Activated naive CD4-positive, alpha-beta T cell treated with anti-CD3 and anti-CD28 coated beads, Interleukin-2, amount 50 U/mL, for 24 hours (primary cell): ENCODE measurements at regions not wholly inside any gene's neighbourhood (a gene's known extent, or its start where the extent isn't known, plus 50 kb on each side); places are given as distances from the start of the nearest gene placed in this dataset.

Experiments
- H3K27ac Mint-ChIP-seq: one replicate; pipeline ENCODE4 v1.8.0; 2021; ENCODE audit warnings: mild to moderate bottlenecking, mixed read lengths
- H3K27me3 Mint-ChIP-seq: one replicate; pipeline ENCODE4 v1.8.0; 2021; ENCODE audit warnings: mixed read lengths
- H3K36me3 Mint-ChIP-seq: one replicate; pipeline ENCODE4 v1.8.0; 2021; ENCODE audit warnings: mixed read lengths
- H3K4me1 Mint-ChIP-seq: one replicate; pipeline ENCODE4 v1.8.0; 2021; ENCODE audit warnings: mixed read lengths
- H3K4me3 Mint-ChIP-seq: one replicate; pipeline ENCODE4 v1.8.0; 2021; ENCODE audit warnings: mild to moderate bottlenecking, mixed read lengths
- H3K9me3 Mint-ChIP-seq: one replicate; pipeline ENCODE4 v1.8.0; 2021; ENCODE audit warnings: mixed read lengths

DNA sequence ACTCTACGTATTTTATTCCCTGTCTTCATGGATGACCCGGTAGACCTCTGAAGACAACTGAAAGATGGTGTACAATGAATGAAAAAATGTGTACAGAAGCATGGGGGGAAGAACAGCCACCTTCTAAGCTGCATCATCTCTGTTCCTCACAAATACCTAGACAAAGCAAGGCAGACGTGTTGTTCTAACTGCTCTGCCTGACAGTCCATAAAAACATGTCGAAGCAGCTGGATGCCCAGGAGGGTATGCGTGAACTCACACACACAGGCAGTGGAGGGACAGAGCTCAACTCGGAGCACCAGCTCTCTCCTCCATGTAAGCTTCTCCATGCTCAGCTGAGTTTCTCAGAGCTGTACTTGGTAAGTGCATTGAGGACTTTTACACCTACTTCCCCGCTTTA, 327.4 kb downstream of the CTTN start:
- no peaks in the 10 kb centered on the region for H3K36me3 Mint-ChIP-seq
- no peak overlapping the region for H3K27ac Mint-ChIP-seq
- H3K4me1 Mint-ChIP-seq, result no peaks in the 10 kb centered on the region
- no peaks in the 10 kb centered on the region for H3K9me3 Mint-ChIP-seq
- no peak overlapping the region for H3K4me3 Mint-ChIP-seq
- H3K27me3 Mint-ChIP-seq, result no peaks in the 10 kb centered on the region

DNA sequence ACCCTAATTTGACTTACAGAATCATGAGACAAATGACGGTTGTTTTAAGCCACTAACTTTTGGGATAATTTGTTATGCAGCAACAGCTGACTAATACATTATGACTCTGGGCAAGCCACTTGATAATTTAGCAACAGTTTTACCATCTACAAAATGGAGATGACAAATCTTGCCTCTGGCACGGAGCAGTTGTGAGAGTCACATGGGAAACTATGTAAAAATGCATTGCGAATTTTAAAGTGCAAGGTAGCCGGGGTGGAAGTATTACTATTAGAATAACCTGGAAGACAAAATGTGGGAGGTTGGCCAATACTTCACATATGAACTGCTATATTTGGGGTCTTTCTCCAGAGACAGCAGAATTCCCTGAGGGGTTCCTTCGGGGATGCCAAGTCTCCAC, 328.7 kb downstream of the CTTN start:
- no peaks in the 10 kb centered on the region for H3K4me1 Mint-ChIP-seq
- no peak overlapping the region for H3K27ac Mint-ChIP-seq
- H3K36me3 Mint-ChIP-seq, result no peaks in the 10 kb centered on the region
- H3K4me3 Mint-ChIP-seq, result no peak overlapping the region
- no peaks in the 10 kb centered on the region for H3K27me3 Mint-ChIP-seq
- H3K9me3 Mint-ChIP-seq, result no peaks in the 10 kb centered on the region

DNA sequence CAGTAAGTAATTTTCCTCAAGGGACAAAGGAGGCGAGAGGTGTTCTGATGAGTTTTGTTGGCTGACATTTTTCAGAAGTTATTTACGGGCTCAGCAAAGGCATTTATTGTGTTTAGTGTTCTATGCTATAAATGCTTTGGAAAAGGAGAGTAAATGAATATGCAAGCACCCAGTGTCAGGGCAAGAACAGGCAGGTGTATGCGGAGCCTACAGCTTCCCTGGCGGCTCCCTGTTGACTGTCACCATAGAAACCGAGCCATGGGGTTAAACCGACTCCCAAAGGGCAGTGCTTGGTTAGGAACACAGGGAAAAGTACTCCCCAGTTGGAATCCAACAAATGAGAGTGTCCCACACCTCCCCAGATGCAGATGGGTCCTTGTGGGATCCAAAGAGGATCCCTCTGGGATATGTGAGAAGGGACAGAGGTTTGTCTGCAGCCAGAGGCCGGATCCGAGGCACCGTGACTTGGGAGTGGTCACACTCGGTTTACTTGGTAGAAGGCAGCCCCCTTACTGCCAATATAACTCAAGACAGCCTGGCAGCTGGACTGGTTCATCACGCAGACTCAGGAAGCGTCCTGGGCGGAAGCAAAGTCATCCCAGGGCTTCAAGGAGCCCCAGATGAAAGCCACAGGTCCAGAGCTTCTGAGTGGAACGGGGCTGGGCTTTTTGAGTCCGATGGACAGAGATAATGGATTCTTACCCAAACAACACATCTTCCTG, 329.7 kb downstream of the CTTN start:
- H3K27ac Mint-ChIP-seq, result no peak overlapping the region
- no peaks in the 10 kb centered on the region for H3K4me1 Mint-ChIP-seq
- no peaks in the 10 kb centered on the region for H3K27me3 Mint-ChIP-seq
- no peaks in the 10 kb centered on the region for H3K36me3 Mint-ChIP-seq
- no peaks in the 10 kb centered on the region for H3K9me3 Mint-ChIP-seq
- H3K4me3 Mint-ChIP-seq, result no peak overlapping the region

DNA sequence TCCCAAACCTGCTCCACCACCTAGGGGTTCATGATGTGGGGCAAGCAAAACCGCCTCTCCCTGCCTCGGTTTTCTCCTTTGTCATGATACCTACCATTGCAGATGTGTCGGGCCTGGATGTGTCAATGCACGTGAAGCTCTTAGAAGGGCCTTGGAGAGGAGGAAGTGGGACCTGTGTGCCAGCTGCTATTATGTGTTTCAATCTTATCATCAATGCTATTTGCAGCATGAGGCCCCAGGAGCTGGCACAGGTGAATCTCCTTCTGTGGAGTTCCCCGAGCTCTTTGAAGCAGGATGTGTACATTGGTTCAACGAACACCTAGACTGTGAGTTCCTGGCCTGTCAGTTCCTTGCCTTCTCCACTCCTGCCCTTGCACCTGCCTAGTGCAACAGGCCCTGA, 331.6 kb downstream of the CTTN start:
- H3K36me3 Mint-ChIP-seq, result no peaks in the 10 kb centered on the region
- no peak overlapping the region for H3K4me3 Mint-ChIP-seq
- no peak overlapping the region for H3K27ac Mint-ChIP-seq
- no peaks in the 10 kb centered on the region for H3K27me3 Mint-ChIP-seq
- H3K4me1 Mint-ChIP-seq, result no peaks in the 10 kb centered on the region
- H3K9me3 Mint-ChIP-seq, result no peaks in the 10 kb centered on the region

DNA sequence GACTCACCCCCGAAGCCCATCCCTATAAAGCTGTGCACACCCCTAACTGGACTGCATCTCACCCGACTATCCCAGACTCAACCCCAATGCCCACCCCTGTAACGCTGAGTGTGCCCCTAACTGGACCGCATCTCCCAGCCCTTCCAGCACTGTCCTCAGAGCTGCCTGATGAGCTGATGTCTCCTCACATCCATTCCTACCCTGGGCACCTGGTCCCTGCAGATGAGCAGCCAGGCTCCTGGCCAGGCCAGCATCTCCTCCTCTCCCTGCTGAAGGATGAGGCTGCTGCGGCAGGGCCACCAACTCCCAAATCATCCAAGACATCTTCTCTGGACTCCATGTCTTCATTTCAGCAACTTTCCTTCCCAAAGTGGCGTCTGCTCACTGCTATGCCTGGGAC, 332.1 kb downstream of the CTTN start:
- H3K36me3 Mint-ChIP-seq, result no peaks in the 10 kb centered on the region
- no peaks in the 10 kb centered on the region for H3K27me3 Mint-ChIP-seq
- H3K4me3 Mint-ChIP-seq, result no peak overlapping the region
- H3K4me1 Mint-ChIP-seq, result no peaks in the 10 kb centered on the region
- no peak overlapping the region for H3K27ac Mint-ChIP-seq
- H3K9me3 Mint-ChIP-seq, result no peaks in the 10 kb centered on the region

DNA sequence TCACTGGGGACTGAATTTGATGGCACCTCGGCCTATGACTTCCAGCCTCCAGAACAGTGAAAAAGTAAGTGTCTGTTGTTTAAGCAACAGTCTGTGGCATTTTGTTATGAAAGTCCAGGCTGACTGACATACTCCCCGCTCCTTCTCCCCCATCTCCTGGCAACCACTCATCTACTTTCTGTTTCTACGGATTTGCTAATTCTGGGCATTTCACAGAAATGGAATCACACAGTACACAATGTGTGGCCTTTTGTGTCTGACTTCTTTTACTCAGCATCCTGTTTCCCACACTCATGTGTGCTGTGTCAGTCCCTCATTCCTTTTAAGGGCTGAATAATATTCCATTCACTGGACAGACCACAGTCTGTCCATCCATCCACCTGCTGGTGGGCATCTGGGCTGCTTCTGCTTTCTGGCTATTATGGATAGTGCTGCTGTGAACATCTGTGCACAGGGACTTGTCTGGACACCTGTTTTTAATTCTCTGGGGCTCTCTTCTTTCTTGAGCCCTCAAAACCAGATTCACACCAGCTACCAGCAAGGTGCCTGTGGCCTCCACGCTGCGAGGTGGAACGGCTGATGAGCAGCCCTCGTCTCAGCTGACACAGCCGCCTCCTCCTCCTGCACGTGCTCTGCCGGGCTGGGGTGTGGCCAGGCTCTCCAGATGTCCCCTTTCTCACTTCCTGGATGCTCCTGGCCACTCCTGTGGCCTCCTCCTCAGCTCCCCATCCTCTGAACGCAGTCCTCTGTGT, 333.1 kb downstream of the CTTN start:
- no peaks in the 10 kb centered on the region for H3K4me1 Mint-ChIP-seq
- H3K36me3 Mint-ChIP-seq, result no peaks in the 10 kb centered on the region
- no peaks in the 10 kb centered on the region for H3K9me3 Mint-ChIP-seq
- no peak overlapping the region for H3K27ac Mint-ChIP-seq
- H3K4me3 Mint-ChIP-seq, result no peak overlapping the region
- no peaks in the 10 kb centered on the region for H3K27me3 Mint-ChIP-seq

DNA sequence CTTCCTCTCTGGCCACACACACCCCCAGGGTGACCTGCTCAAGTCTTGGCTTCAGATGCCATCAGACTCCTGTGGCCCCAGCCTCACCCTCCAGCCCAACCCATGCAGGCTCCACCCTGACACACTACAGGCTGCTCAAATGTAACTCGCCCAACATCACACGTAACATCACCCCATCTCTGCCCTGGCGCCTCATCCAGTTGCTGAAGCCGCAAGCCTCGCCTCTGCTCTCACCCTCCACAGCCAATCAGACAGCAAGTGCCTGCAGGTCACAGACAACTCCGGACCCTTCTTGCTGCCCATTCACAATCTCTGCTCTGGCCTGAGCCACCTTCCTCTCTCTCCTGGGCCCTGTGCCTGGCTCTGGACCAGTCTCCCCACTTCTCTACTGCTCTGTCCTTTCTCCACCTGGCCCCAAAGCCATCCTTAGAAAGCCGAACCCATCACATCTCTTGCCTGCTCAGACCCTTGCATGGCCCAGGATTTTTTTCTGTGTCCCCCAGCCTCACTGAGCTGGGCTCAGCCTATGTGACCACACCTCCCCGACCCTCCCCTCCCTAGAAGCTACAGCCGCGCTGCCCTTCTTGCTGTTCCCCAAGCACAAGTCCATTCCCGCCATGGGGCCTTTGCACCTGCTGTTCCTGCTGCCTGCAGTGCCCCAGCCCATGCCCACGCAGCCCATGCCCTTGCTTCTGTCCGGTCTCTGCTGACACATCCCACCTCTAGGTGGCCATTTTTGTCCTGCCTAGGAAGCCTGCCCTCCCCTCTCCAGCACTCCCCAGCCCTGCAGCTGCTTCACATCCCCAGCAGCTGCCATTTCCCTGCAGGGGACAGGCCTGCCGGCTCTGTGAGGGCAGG, 333.9 kb downstream of the CTTN start:
- no peaks in the 10 kb centered on the region for H3K36me3 Mint-ChIP-seq
- no peaks in the 10 kb centered on the region for H3K4me1 Mint-ChIP-seq
- H3K4me3 Mint-ChIP-seq, result no peak overlapping the region
- H3K9me3 Mint-ChIP-seq, result no peaks in the 10 kb centered on the region
- no peaks in the 10 kb centered on the region for H3K27me3 Mint-ChIP-seq
- no peak overlapping the region for H3K27ac Mint-ChIP-seq

DNA sequence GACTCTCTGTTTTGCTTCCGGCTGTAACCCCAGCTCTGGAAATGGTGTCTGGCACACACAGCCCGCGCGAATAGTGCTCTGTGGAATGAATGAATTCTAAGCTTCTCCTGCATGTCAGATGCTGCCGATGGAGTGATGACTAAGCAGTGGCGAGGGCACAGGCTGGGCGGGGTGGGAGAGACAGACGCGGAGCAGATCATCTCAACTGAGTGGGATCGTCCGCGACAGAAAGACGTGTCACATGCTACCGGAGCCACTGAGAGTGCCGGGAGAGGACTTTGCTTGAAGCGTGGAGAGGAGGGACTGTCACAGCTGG, 334.5 kb downstream of the CTTN start:
- no peaks in the 10 kb centered on the region for H3K27me3 Mint-ChIP-seq
- no peaks in the 10 kb centered on the region for H3K36me3 Mint-ChIP-seq
- no peaks in the 10 kb centered on the region for H3K4me1 Mint-ChIP-seq
- no peak overlapping the region for H3K4me3 Mint-ChIP-seq
- no peak overlapping the region for H3K27ac Mint-ChIP-seq
- no peaks in the 10 kb centered on the region for H3K9me3 Mint-ChIP-seq

DNA sequence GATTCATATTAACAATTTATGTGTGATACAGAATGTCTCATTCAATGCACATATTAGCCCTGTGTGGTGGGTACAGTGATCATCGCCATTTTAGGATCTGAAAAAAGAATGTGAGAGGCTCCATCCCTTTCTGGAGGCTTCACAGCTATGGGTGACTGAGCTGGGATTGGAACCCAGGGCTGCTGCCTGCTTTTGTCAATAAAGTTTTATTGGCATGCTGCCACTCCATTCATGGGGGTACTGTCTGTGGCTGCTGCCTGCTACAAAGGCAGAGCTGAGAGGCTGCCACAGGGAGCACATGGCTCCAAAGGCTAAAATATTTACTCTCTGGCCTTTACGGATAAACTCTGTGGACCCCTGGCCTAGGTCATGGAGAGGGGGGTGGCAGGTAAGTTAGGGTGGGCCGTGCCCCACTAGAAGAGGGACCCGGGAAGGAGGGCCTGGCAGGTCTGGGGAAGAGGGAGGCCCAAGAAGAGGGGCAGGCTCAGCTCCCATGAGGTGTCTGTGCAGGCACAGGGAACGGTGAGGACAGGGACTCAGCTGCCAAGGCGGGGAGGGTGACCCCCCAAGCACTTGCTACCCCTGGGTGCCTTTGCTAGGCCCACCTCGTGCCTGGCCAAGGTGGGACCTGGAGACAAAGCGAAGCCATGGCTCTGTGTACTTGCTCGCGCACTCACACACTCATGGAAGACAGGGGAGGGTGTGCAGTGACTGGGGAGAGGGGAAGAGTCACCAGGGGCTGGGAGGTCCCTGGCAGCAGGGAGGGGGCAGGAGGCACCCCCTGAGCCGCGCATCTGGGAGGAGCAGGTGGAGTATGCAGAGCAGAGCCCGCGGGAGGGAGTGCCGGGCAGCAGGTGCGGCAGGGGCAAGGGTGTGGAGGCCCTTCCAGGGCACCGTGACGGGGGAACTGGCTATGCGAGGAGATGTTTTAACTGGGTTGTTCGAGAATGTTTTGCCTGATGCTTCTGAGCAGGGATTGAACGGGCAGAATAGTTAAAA, 335.3 kb downstream of the CTTN start:
- H3K4me1 Mint-ChIP-seq, result no peaks in the 10 kb centered on the region
- H3K27ac Mint-ChIP-seq, result no peak overlapping the region
- H3K9me3 Mint-ChIP-seq, result no peaks in the 10 kb centered on the region
- H3K27me3 Mint-ChIP-seq, result no peaks in the 10 kb centered on the region
- H3K36me3 Mint-ChIP-seq, result no peaks in the 10 kb centered on the region
- H3K4me3 Mint-ChIP-seq, result no peak overlapping the region

DNA sequence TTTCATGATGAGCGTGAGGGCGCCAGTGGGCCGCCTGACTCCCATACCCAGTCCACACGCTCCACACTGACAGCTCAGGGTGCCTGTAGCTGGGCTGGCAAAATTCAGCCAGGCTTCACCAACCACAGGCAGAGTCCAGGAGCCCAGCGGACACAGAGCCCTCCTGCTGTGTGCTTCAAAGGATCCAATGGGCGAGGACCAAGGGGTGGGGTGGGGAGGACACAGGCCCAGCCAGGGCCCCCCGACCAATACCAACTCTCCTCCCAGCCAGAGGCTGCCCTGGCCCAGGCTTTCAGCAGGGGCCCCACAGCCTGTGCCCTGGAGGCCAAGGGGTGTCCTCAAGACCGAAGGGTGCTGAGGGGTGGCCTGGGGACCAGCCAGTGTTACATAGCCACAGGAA, 336.1 kb downstream of the CTTN start:
- Mint-ChIP-seq H3K4me1 (no peaks in the 10 kb centered on the region), H3K27me3 (no peaks in the 10 kb centered on the region), H3K27ac (no peak overlapping the region), H3K36me3 (no peaks in the 10 kb centered on the region), H3K4me3 (no peak overlapping the region), H3K9me3 (no peaks in the 10 kb centered on the region)

DNA sequence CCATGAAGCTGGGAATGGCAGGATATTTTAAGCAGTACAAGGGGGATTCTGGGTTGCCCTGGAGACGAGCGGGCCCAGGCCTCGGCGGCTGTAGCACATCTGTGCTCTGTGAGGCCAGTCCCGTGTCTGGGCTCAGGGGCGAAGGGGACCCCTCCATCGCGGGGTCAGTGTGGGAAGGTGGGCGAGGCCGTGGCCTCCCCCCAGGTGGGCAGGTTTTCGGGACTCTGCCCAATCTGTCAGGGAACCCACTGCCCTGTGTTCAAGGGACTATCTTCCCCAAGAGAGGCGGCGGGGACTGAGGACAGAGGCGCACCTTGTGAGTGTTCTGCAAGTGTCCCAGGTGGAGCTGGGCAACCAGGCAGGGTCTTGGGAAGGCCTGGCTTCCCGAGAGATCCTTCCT, 336.6 kb downstream of the CTTN start:
- H3K4me3 Mint-ChIP-seq, result no peak overlapping the region
- H3K9me3 Mint-ChIP-seq, result no peaks in the 10 kb centered on the region
- no peak overlapping the region for H3K27ac Mint-ChIP-seq
- H3K36me3 Mint-ChIP-seq, result no peaks in the 10 kb centered on the region
- H3K27me3 Mint-ChIP-seq, result no peaks in the 10 kb centered on the region
- no peaks in the 10 kb centered on the region for H3K4me1 Mint-ChIP-seq

DNA sequence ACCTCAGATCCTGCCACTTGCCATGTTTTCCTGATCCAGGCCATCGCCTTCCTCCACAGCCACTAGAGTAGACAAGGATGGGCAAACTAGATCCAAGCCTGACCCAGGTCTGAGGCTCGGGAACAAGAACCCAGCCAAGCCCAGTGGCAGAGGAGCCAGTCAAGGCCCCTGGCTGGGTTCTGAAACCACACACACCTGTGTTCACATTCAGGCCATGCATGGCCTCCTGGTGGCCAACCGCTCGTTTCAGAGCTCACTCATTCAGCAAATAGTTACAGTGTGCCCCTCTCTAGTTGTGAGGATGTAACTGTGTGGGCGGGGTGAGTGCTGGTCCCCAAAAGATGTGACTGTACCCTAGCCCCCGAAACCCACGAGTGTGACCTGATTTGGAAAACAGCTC, 337.6 kb downstream of the CTTN start:
- no peaks in the 10 kb centered on the region for H3K9me3 Mint-ChIP-seq
- no peak overlapping the region for H3K27ac Mint-ChIP-seq

DNA sequence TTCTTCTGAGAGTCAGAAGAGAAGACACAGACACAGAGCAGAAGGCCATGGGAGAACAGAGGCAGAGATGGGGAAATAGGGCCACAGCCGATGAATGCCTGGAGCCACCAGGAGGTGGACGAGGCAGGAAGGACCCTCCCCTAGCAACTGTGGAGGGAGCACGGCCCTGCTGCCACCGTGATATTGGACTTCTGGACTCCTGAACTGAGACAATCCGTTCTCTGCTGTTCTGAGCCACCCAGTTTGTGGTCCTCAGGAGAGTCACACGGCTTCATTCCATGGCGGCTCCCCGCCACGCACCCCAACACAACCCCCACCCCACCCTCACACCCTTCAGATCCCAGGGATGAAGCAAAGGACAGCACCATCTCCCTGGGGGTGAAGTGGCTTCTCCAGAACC, 338.1 kb downstream of the CTTN start:
- H3K27ac Mint-ChIP-seq, result no peak overlapping the region
- H3K36me3 Mint-ChIP-seq, result no peaks in the 10 kb centered on the region
- no peaks in the 10 kb centered on the region for H3K4me1 Mint-ChIP-seq
- no peaks in the 10 kb centered on the region for H3K27me3 Mint-ChIP-seq
- H3K9me3 Mint-ChIP-seq, result no peaks in the 10 kb centered on the region
- no peak overlapping the region for H3K4me3 Mint-ChIP-seq

More for the DNA sequence above, 337.6 kb downstream of the CTTN start:
- Mint-ChIP-seq H3K27me3 (no peaks in the 10 kb centered on the region), H3K36me3 (no peaks in the 10 kb centered on the region), H3K4me3 (no peak overlapping the region), H3K4me1 (no peaks in the 10 kb centered on the region)

DNA sequence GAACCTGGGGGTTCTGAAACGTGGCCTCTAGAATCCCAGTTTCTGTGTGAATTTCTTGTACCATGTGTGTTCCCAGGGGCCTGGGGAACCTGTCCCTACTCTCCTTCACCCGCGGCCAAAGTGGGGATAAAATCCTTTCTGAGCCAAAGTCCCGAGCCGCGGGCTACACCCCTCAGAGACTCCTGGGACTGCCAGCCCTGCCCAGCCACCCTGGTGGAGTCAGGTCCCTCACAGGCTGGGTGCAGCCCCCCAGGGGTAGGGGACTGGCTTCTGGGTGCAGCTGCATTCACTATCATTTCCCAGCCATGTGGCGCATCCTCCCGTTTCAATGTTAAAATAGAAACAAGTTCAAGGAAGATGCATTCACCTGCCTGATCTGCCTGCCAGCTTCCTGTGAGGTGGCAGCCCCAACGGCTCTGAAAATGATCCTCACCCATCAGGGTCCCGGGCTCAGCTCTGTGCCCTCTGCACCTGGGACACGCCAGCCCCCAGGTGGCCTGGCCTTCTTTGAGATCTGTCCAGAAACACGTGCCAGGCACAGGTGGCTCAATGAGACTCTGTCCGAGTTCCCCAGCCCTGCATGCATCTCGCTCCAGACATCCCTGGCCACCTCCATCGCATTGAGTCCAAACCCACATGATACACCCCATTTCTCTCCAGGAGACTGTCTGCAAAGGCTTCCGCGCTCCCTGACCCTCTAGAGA, 338.8 kb downstream of the CTTN start:
- Mint-ChIP-seq H3K27ac (no peak overlapping the region), H3K4me1 (no peaks in the 10 kb centered on the region), H3K9me3 (no peaks in the 10 kb centered on the region), H3K27me3 (no peaks in the 10 kb centered on the region), H3K36me3 (no peaks in the 10 kb centered on the region), H3K4me3 (no peak overlapping the region)
